ENCODE measurements at regions not wholly inside any gene's neighbourhood (a gene's known extent, or its start where the extent isn't known, plus 50 kb on each side); places are given as distances from the start of the nearest gene placed in this dataset.

GRCh38 chr4:89665662-89666061, 171.3 kb downstream of the SNCA start:
- no peak for DNase-seq (ENCODE audit: low read depth in 1 of 2, low spot score in 1 of 2)

GRCh38 chr4:89664521-89664920, 172.4 kb downstream of the SNCA start:
- DNase-seq (ENCODE audit: low read depth in 1 of 2, low spot score in 1 of 2): no peak

- DNase-seq (ENCODE audit: low read depth in 1 of 2, low spot score in 1 of 2): no peak
These were observed 175.6 kb downstream of the SNCA start for GRCh38 chr4:89661173-89661899.

- no peak for DNase-seq (ENCODE audit: low read depth in 1 of 2, low spot score in 1 of 2)
These were observed 176.4 kb downstream of the SNCA start for GRCh38 chr4:89660444-89661172.

- DNase-seq (ENCODE audit: low read depth in 1 of 2, low spot score in 1 of 2): no peak
These were observed 178.3 kb downstream of the SNCA start for GRCh38 chr4:89658701-89659024.

- DNase-seq (ENCODE audit: low read depth in 1 of 2, low spot score in 1 of 2): no peak
These were observed 178.8 kb downstream of the SNCA start for GRCh38 chr4:89657931-89658700.

- no peak for DNase-seq (ENCODE audit: low read depth in 1 of 2, low spot score in 1 of 2)
These were observed 183.9 kb downstream of the SNCA start for GRCh38 chr4:89653012-89653411.

- DNase-seq (ENCODE audit: low read depth in 1 of 2, low spot score in 1 of 2): no peak
These were observed 191.5 kb downstream of the SNCA start for GRCh38 chr4:89645482-89645881.

- no peak for DNase-seq (ENCODE audit: low read depth in 1 of 2, low spot score in 1 of 2)
These were observed 195.6 kb downstream of the SNCA start for GRCh38 chr4:89641367-89641687.

GRCh38 chr4:89640620-89641366, 196.2 kb downstream of the SNCA start:
- no peak for DNase-seq (ENCODE audit: low read depth in 1 of 2, low spot score in 1 of 2)

- no peak for DNase-seq (ENCODE audit: low read depth in 1 of 2, low spot score in 1 of 2)
These were observed 197.6 kb downstream of the SNCA start for GRCh38 chr4:89639395-89639794.

GRCh38 chr4:89625599-89626293, 211.2 kb downstream of the SNCA start:
- DNase-seq (ENCODE audit: low read depth in 1 of 2, low spot score in 1 of 2): no peak

GRCh38 chr4:89619206-89619962, 217.6 kb downstream of the SNCA start:
- no peak for DNase-seq (ENCODE audit: low read depth in 1 of 2, low spot score in 1 of 2)

- no peak for DNase-seq (ENCODE audit: low read depth in 1 of 2, low spot score in 1 of 2)
These were observed 218.8 kb downstream of the SNCA start for GRCh38 chr4:89618151-89618550.

- no peak for DNase-seq (ENCODE audit: low read depth in 1 of 2, low spot score in 1 of 2)
These were observed 219.6 kb downstream of the SNCA start for GRCh38 chr4:89617317-89617716.

GRCh38 chr4:89616382-89616781, 220.6 kb downstream of the SNCA start:
- DNase-seq (ENCODE audit: low read depth in 1 of 2, low spot score in 1 of 2): no peak

- no peak for DNase-seq (ENCODE audit: low read depth in 1 of 2, low spot score in 1 of 2)
These were observed 221.9 kb downstream of the SNCA start for GRCh38 chr4:89615051-89615450.

GRCh38 chr4:89614155-89614554, 222.8 kb downstream of the SNCA start:
- no peak for DNase-seq (ENCODE audit: low read depth in 1 of 2, low spot score in 1 of 2)

- no peak for DNase-seq (ENCODE audit: low read depth in 1 of 2, low spot score in 1 of 2)
These were observed 226.7 kb downstream of the SNCA start for GRCh38 chr4:89610236-89610635.

- DNase-seq (ENCODE audit: low read depth in 1 of 2, low spot score in 1 of 2): no peak
These were observed 227.2 kb downstream of the SNCA start for GRCh38 chr4:89609756-89610155.

Data from stimulated activated CD4-positive, alpha-beta T cell treated with anti-CD3 and anti-CD28 coated beads, Interleukin-15, amount 100 ng/mL, for 1 hour (primary cell).